ENCODE measurements at regions not wholly inside any gene's neighbourhood (a gene's known extent, or its start where the extent isn't known, plus 50 kb on each side); places are given as distances from the start of the nearest gene placed in this dataset.

GRCh38 chr1:228884615-228885566 lies 149.6 kb downstream of the RHOU start:
- no peak for TF ChIP-seq CTCF (IDR thresholded peaks at IDR 0.05; ENCODE audit: low read length)
- TF ChIP-seq EZH2 (optimal IDR thresholded peaks at IDR 0.05; ENCODE audit: low read depth, low read length): no peak
